CD4-positive, alpha-beta T cell treated with Interleukin-15 for 1 hour (primary cell): ENCODE measurements at regions not wholly inside any gene's neighbourhood (a gene's known extent, or its start where the extent isn't known, plus 50 kb on each side); places are given as distances from the start of the nearest gene placed in this dataset.

ENCODE experiments used
- DNase-seq: peaks from one replicate; pipeline ENCODE4 v3.0.0-alpha.2; 2020

DNA sequence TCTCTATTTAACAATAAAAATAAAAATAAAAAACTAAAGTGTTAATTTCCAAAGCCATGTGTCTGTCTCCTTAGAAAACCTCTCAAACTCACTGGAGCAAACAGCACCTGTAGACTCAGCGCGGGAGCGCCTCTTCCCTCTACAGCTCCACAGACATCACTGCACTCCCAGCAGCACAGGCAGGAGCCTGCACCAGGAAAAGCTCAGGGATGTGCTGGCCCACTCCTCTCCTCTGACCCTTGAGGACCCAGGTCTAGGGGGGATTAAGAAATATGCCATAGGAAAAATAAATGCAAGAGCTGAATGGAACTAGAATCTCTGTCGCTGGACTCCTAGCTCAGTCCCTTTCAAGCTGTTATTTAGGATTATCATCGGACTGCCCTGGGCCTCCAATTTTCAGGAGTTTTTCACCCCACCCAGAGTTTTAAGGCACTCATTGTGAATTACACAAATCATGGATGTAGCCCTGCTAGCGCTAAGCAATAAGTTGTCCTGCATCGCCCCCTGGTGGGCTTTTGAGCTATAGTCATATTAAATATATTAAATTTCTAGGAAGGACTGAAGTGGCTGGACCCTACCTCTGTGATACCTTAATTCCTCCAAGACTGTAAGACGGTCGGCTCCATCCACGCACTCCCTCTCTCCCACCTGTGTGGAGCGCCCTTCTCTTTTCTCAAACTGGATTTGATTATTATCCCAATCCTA, 333.9 kb downstream of the UQCRFS1 start:
- no peak for DNase-seq

DNA sequence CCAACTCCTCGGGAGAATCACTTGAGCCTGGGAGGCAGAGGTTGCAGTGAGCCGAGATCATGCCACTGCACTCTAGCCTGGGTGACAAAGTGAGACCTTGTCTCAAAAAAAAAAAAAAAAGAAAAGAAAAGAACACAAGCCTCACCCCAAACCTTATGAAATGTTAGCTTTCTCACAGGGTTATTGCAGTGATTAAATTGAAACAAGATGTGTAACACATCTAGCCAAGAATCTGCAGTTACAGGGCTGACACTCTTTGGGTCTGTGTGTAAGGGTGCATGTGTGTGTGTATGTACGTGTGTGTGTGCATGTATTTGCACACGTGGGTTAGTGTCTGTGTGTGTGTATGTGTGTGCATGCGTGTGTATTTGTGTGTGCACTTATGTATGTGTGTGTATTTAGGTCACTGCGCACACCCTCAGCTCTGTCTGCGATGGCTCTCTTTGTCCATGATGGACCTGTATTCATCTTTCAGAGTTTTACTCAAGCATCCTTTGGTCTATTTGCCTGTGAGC, 336.3 kb downstream of the UQCRFS1 start:
- no peak for DNase-seq

DNA sequence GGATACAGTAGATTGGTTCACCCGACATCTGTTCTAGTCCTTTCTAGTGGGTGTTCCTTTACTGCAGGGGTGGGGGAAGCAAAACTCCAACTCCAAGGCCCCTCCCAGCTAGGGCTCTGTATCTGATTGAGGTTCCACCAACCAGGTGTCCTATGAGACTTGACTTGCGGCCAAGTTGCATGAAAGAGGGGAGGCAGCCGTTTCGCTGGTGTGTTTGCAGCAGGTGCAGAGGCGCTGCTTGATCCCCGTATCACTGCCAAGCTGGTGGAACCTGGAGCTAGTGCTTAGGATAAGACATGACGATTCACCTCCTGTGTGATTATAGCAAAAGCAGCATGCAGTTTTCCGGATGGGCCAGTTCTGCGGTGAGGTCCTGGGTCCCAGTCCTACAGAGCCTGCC, 338.2 kb downstream of the UQCRFS1 start:
- DNase-seq: no peak

DNA sequence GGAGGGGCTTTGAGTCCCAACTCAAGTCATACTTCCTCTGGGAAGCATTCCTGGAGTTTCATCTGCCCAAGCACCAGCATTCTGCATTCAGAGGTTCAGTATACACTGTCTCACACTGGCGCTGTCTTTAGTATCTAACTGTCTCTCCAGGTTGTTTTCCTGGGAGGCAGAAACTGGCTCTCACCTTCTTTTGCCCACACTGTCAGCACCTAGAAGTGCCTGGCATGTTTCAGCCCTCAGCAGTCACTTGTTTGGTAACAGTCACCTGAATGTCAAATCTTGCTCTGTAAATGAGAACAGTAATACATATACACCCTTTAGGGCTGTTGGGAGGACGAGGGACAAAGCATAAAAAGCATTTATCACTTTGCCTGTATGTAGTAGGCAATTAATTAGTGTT, 339.6 kb downstream of the UQCRFS1 start:
- DNase-seq: no peak

- DNase-seq: no peak
Observed at GRCh38 chr19:28871099-28871725, 341.7 kb downstream of the UQCRFS1 start.

DNA sequence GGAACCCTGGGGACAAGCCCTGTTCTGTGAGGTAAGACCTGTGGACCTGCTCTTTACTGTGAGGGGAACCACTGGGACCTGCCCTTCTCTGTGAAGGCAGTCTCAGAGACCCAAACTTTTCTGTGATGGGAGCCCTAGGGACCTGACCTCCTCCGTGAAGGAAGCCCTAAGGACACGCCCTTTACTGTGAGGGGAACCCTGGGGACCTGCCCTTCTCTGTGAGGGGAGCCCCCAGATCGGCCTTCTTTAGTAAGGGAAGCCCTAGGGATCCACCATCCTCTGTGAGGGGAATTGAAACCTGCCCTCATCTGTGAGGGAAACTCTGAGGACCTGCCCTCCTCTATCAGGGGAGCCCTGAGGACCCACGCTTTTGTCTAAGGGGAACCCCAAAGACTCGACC, 343.5 kb downstream of the UQCRFS1 start:
- no peak for DNase-seq

GRCh38 chr19:28868836-28869235, 344.1 kb downstream of the UQCRFS1 start:
- no peak for DNase-seq

GRCh38 chr19:28867978-28868377, 345.0 kb downstream of the UQCRFS1 start:
- DNase-seq: no peak

GRCh38 chr19:28864577-28865042, 348.3 kb downstream of the UQCRFS1 start:
- no peak for DNase-seq

GRCh38 chr19:28864024-28864503, 348.9 kb downstream of the UQCRFS1 start:
- DNase-seq: no peak

DNA sequence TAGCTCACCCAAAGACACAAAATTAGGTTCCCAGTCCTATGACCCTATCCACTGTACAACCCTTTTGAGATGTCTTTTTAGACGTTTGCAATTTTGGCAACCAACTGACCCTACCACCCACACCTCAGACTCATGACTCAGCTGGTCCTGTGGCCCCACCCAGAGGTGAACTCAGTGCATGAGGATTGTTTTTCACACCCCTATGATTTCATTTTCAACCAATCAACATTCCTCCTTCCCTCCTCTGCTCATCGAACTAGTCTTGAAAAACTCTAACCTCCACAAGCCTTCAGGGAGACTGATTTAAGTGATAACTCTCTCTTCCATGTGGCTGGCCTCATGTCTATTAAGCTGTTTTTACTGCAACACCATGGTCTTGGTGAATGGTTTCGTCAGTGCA, 350.7 kb downstream of the UQCRFS1 start:
- DNase-seq: no peak

DNA sequence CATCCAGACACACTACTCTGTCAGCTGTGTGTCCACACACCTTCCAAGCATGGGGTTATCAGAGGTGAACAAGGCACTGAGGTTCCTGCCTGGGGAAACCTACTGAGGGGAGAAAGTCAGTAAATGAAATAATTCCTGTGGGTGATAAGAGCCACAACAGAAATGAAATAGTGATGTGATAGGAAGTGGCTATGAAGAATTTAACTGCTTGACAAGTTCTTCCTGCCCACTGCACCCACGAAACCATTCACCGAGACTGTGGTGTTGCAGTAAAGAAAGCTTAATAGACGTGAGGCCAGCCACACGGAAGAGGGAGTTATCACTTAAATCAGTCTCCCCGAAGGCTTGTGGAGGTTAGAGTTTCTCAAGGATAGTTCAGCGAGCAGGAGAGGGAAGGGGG, 353.1 kb downstream of the UQCRFS1 start:
- DNase-seq: no peak

DNA sequence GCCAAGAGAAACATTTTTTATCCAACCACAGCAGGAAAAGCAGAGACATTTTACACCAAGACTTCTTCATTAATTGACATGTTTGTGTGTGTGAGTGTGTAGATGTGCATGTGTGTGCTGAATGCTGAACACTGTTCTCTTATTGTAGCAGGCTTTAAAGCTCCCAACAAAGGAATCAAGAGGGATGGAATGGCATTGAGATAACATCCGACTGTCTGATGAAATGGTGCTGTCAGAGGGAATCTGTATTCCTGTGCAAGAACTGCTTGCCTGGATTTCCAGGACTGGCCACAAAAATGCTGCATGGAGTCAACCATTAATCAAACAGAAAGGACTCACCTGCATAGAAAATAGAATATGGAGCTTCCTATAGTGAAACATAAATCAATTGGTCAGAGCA, 354.0 kb downstream of the UQCRFS1 start:
- no peak for DNase-seq

GRCh38 chr19:28857967-28858366, 355.0 kb downstream of the UQCRFS1 start:
- DNase-seq: no peak

- DNase-seq: no peak
Observed at GRCh38 chr19:28855216-28855615, 357.7 kb downstream of the UQCRFS1 start.

GRCh38 chr19:28847468-28847867, 365.5 kb downstream of the UQCRFS1 start:
- no peak for DNase-seq

DNA sequence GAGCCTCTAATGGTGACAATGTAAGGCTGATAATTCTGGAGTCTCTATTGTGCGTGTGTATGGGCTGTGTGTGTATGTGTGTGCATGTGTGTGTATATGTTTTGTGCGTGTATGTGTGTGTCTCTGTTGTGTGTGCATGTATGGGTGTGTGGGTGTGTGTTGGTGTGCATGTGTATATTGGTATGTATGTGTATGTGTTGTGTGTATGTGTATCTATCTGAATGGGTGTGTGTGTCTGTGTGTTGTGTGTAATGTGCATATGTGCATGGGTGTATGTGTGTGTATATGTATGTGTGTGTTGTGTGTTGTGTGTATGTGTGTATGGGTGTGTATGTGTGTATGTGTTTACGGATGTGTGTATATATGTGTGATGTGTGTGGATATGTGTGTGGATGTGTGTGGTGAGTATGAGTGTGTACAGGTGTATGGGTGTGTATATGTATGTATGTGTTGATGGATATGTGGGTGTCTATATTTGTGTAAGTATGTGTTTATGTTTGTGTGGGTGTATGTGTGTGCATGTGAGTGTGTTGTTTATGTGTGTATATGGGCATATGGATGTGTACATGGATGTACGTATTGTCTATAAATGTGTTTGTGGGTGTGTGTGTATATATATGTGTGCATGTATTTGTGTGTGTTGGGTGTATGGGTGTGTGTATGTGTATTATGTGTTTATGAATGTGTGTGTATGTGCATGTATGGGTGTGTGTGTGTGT, 366.7 kb downstream of the UQCRFS1 start:
- DNase-seq: no peak

DNA sequence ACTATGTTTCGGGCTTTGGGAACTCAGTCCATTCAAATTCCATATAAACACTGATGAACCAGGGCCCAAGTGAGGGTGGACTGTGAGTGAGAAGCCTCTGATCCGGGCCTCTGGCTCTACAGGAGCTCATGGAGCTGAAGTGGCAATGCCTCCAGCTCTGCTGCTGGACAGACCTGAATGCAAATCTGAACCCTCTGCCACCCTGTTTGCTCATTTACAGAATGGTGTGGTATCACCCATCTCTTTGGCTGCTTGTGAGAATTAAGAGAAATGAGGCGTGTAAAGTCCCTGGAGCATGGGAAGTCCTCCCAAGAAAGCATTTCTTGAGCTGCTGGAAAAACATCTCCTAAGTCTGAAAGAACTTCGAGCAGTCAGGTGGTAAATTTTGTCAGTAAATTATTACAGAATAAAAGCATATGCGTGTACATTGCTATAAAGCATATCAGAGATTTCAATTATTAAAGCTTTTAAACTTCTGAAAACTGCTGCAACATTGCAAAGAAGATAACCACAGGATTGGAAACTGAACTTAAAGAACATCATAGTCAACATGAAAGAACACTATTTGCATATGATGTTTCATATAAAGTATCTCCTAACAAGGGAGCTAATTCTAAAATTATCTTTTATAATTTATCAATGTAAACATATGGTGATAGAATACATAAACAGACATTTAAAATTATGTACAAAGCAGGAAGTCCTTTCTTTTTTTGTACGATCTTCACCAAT, 369.0 kb downstream of the UQCRFS1 start:
- no peak for DNase-seq

- no peak for DNase-seq
Observed at GRCh38 chr19:28841531-28841930, 371.4 kb downstream of the UQCRFS1 start.

DNA sequence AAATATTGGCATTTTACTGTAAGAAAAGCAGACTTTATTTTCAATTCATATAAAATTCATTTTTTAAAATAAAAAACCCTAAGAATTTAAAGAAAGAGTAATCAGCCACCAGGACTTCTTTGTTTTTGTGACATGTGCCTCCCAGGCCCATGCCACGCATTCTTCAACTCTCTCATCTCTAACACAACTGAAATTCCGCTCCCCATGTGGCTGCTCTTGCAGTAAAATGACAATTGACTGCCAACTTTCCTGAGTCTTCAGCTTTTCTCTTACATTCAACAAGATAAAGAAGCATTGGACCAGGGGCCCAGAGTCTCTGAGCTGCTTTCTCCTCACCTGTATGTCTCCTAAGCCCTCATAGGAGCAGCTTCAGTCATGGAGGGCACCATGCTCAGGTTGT, 372.1 kb downstream of the UQCRFS1 start:
- DNase-seq: no peak

DNA sequence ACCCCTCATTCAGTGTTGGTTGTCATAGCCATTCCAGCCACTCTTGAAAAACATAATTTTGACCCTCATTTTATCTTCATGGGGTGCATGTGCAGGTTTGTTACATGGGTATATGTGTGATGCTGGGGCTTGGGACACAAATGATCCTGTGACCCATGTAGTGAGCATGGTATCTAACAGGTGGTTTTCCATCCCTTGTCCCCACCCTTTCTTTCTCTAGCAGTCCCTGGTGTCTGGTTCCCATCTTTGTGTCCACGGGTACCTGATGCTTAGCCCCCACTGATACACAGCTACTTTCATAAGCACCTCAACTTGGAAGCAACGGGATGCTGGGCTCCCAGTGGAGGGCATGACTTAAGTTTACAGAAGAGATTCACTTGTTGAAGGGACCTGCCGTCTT, 373.5 kb downstream of the UQCRFS1 start:
- no peak for DNase-seq

GRCh38 chr19:28838909-28839308, 374.0 kb downstream of the UQCRFS1 start:
- no peak for DNase-seq

- DNase-seq: no peak
Observed at GRCh38 chr19:28836421-28836820, 376.5 kb downstream of the UQCRFS1 start.
